HG03135 (cell line): ENCODE measurements at regions not wholly inside any gene's neighbourhood (a gene's known extent, or its start where the extent isn't known, plus 50 kb on each side); places are given as distances from the start of the nearest gene placed in this dataset.
"Not testable (repeated sequence)": the region's sequence is repeated elsewhere in the genome, so short reads cannot be mapped to it uniquely, and the experiment has no call there.

Source experiments
- ATAC-seq: cut with Tn5 transposase; IDR thresholded peaks from one replicate; pipeline ENCODE4 v1.9.1; 2021; ENCODE audit warnings: mild to moderate bottlenecking, moderate library complexity; ENCODE audit not compliant: unreplicated experiment

- no peak for ATAC-seq
These were observed 1026.1 kb downstream of the FSCB start for GRCh38 chr14:43480976-43481375.

- ATAC-seq = no peak
These were observed 1027.4 kb downstream of the FSCB start for GRCh38 chr14:43479596-43480195.

- no peak for ATAC-seq
These were observed 1030.3 kb downstream of the FSCB start for GRCh38 chr14:43476822-43477221.

- ATAC-seq = no peak
These were observed 1031.3 kb downstream of the FSCB start for GRCh38 chr14:43475757-43476156.

GRCh38 chr14:43471595-43471994, 1035.5 kb downstream of the FSCB start:
- no peak for ATAC-seq

GRCh38 chr14:43464968-43465367, 1042.1 kb downstream of the FSCB start:
- no peak for ATAC-seq

- ATAC-seq = no peak
These were observed 1057.8 kb downstream of the FSCB start for GRCh38 chr14:43449291-43449690.

GRCh38 chr14:43438056-43438455, 1069.0 kb downstream of the FSCB start:
- no peak for ATAC-seq

GRCh38 chr14:43418324-43418723, 1088.8 kb downstream of the FSCB start:
- no peak for ATAC-seq

- ATAC-seq = no peak
These were observed 1094.0 kb downstream of the FSCB start for GRCh38 chr14:43413084-43413483.

GRCh38 chr14:43411841-43412240, 1095.2 kb downstream of the FSCB start:
- ATAC-seq = no peak

GRCh38 chr14:43410631-43411030, 1096.5 kb downstream of the FSCB start:
- no peak for ATAC-seq

- no peak for ATAC-seq
These were observed 1098.6 kb downstream of the FSCB start for GRCh38 chr14:43408472-43408871.

GRCh38 chr14:43407706-43408105, 1099.4 kb downstream of the FSCB start:
- ATAC-seq = no peak

- ATAC-seq = no peak
These were observed 1100.2 kb downstream of the FSCB start for GRCh38 chr14:43406931-43407330.

- no peak for ATAC-seq
These were observed 1107.8 kb downstream of the FSCB start for GRCh38 chr14:43399289-43399688.

GRCh38 chr14:43370565-43370896, 1136.6 kb downstream of the FSCB start:
- ATAC-seq = not testable (repeated sequence)

- no peak for ATAC-seq
These were observed 1137.1 kb downstream of the FSCB start for GRCh38 chr14:43369710-43370564.

- ATAC-seq = no peak
These were observed 1144.5 kb downstream of the FSCB start for GRCh38 chr14:43362586-43362985.

GRCh38 chr14:43361751-43362150, 1145.3 kb downstream of the FSCB start:
- no peak for ATAC-seq

- ATAC-seq = no peak
These were observed 1146.8 kb downstream of the FSCB start for GRCh38 chr14:43360239-43360638.

GRCh38 chr14:43359317-43359716, 1147.8 kb downstream of the FSCB start:
- ATAC-seq = no peak
